K562 (cell line): ENCODE measurements at regions not wholly inside any gene's neighbourhood (a gene's known extent, or its start where the extent isn't known, plus 50 kb on each side); places are given as distances from the start of the nearest gene placed in this dataset.

Source experiments
- BMI1 ChIP-seq: fragments of 150-350 bp; IDR thresholded peaks from 2 replicates; pipeline ENCODE4 v1.6.1; 2014; ENCODE audit warnings: low read length
- MAFK ChIP-seq: IDR thresholded peaks from 2 replicates; pipeline ENCODE4 v1.6.1; 2011; ENCODE audit warnings: low read length, improper control_type of control experiment
- ZC3H8 ChIP-seq: fragments of 450-650 bp; IDR thresholded peaks from 2 replicates; pipeline ENCODE4 v1.6.1; 2017
- TF ChIP-seq, protein P1 (sequence below): fragments of 200-600 bp; sonication (generic); IDR thresholded peaks from one replicate; pipeline ENCODE4 v1.6.1; 2012; ENCODE audit warnings: mild to moderate bottlenecking, low read depth, low read length, inconsistent platforms

- TF ChIP-seq, protein P1, sequence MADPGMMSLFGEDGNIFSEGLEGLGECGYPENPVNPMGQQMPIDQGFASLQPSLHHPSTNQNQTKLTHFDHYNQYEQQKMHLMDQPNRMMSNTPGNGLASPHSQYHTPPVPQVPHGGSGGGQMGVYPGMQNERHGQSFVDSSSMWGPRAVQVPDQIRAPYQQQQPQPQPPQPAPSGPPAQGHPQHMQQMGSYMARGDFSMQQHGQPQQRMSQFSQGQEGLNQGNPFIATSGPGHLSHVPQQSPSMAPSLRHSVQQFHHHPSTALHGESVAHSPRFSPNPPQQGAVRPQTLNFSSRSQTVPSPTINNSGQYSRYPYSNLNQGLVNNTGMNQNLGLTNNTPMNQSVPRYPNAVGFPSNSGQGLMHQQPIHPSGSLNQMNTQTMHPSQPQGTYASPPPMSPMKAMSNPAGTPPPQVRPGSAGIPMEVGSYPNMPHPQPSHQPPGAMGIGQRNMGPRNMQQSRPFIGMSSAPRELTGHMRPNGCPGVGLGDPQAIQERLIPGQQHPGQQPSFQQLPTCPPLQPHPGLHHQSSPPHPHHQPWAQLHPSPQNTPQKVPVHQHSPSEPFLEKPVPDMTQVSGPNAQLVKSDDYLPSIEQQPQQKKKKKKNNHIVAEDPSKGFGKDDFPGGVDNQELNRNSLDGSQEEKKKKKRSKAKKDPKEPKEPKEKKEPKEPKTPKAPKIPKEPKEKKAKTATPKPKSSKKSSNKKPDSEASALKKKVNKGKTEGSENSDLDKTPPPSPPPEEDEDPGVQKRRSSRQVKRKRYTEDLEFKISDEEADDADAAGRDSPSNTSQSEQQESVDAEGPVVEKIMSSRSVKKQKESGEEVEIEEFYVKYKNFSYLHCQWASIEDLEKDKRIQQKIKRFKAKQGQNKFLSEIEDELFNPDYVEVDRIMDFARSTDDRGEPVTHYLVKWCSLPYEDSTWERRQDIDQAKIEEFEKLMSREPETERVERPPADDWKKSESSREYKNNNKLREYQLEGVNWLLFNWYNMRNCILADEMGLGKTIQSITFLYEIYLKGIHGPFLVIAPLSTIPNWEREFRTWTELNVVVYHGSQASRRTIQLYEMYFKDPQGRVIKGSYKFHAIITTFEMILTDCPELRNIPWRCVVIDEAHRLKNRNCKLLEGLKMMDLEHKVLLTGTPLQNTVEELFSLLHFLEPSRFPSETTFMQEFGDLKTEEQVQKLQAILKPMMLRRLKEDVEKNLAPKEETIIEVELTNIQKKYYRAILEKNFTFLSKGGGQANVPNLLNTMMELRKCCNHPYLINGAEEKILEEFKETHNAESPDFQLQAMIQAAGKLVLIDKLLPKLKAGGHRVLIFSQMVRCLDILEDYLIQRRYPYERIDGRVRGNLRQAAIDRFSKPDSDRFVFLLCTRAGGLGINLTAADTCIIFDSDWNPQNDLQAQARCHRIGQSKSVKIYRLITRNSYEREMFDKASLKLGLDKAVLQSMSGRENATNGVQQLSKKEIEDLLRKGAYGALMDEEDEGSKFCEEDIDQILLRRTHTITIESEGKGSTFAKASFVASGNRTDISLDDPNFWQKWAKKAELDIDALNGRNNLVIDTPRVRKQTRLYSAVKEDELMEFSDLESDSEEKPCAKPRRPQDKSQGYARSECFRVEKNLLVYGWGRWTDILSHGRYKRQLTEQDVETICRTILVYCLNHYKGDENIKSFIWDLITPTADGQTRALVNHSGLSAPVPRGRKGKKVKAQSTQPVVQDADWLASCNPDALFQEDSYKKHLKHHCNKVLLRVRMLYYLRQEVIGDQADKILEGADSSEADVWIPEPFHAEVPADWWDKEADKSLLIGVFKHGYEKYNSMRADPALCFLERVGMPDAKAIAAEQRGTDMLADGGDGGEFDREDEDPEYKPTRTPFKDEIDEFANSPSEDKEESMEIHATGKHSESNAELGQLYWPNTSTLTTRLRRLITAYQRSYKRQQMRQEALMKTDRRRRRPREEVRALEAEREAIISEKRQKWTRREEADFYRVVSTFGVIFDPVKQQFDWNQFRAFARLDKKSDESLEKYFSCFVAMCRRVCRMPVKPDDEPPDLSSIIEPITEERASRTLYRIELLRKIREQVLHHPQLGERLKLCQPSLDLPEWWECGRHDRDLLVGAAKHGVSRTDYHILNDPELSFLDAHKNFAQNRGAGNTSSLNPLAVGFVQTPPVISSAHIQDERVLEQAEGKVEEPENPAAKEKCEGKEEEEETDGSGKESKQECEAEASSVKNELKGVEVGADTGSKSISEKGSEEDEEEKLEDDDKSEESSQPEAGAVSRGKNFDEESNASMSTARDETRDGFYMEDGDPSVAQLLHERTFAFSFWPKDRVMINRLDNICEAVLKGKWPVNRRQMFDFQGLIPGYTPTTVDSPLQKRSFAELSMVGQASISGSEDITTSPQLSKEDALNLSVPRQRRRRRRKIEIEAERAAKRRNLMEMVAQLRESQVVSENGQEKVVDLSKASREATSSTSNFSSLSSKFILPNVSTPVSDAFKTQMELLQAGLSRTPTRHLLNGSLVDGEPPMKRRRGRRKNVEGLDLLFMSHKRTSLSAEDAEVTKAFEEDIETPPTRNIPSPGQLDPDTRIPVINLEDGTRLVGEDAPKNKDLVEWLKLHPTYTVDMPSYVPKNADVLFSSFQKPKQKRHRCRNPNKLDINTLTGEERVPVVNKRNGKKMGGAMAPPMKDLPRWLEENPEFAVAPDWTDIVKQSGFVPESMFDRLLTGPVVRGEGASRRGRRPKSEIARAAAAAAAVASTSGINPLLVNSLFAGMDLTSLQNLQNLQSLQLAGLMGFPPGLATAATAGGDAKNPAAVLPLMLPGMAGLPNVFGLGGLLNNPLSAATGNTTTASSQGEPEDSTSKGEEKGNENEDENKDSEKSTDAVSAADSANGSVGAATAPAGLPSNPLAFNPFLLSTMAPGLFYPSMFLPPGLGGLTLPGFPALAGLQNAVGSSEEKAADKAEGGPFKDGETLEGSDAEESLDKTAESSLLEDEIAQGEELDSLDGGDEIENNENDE = no peak
- no peak for TF ChIP-seq BMI1
- no peak for TF ChIP-seq ZC3H8
- no peak for TF ChIP-seq MAFK
These were observed 578.8 kb downstream of the ANKRD50 start (continued) for GRCh38 chr4:124133753-124134152.
